T1000 (cell line): ENCODE measurements at regions not wholly inside any gene's neighbourhood (a gene's known extent, or its start where the extent isn't known, plus 50 kb on each side); places are given as distances from the start of the nearest gene placed in this dataset.
"Not testable (repeated sequence)": the region's sequence is repeated elsewhere in the genome, so short reads cannot be mapped to it uniquely, and the experiment has no call there.

Source experiments
- DNase-seq: peaks from one replicate; lab custom pipeline; 2025; ENCODE audit warnings: mixed read lengths; lab: John Stamatoyannopoulos, UW

DNA sequence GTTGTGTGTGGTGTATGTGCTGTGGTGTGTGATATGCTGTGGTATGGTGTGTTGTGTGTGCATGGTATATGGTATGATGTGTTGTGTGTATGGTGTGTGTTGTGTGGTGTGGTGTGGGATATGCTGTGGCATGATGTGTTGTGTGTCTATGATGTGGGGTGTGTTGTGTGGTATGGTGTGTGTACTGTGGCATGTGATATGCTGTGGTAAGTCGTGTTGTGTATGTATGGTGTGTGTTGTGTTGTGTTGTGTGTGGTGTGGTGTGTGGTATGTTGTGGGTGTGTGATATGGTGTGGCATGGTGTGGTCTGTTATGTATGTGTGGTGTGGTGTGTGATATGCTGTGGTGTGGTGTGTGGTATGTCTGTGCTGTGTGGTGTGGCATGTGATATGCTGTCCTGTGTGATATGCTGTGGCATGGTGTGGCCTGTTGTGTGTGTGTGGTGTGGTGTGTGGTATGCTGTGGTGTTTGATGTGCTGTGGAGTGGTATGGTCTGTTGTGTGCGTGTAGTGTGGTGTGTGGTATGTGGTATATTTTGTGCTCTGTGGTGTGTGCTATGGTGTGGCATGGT lies 318.0 kb downstream of the PTPRU start:
- DNase-seq = no peak

GRCh38 chr1:29551123-29551936 lies 315.0 kb downstream of the PTPRU start:
- no peak for DNase-seq

GRCh38 chr1:29550119-29550841 lies 314.0 kb downstream of the PTPRU start:
- DNase-seq = no peak

DNA sequence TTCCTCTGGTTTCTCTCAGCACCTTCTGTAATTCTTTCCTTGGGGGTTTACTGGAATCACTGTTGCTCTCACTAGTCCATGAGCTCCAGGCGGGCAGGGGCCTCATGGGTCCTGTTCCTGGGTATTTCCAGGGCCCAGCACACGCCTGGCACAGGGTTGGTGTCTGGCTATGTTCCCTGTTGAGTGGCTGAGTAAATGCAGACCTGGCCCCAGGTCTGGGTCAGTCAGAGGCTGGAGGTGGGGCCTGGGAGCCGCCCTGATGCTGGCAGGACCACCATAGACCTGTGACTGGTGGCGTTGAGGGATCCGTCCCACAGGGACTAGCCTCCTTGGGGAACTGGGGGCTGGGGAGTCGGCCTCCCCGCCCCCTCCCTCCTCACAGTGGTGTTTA lies 313.4 kb downstream of the PTPRU start:
- not testable (repeated sequence) for DNase-seq

DNA sequence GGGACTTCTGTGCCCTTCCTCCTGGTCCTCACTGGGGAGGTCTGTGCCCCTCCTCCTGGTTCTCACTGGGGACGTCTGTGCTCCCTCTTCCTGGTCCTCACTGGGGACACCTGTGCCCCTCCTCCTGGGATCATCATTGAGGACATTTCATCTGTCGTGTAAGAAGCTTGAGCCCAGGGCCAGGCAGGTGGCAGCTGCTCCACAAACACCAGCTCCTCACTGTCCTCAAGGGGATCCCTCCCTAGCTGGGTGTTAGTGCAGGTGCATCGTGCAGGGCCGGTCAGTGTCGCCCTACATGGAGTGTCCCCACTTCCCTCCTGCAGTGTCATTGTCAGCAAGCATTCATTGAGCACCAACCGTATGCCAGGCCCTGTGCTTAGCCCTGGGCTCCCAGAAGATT lies 312.7 kb downstream of the PTPRU start:
- DNase-seq = no peak

GRCh38 chr1:29548091-29548490 lies 311.8 kb downstream of the PTPRU start:
- no peak for DNase-seq

DNA sequence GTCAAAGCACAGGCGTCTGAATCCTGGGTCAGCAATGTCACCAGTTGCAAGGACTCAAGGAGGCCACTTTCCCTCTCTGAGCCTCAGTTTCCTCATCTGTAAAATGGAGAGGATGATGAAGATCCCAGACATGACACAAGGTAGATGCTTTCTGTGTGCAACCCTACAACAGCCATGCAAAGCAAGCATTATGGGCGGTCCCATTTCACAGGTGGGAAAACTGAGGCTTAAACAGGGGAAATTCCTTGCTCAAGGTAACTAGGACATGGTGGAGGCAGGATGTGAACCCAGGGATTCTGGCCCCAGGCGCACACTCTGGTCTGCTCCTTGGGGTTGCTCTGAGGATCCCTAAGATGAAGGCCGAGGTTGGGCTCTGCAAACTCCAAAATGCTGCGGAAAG lies 311.0 kb downstream of the PTPRU start:
- no peak for DNase-seq

DNA sequence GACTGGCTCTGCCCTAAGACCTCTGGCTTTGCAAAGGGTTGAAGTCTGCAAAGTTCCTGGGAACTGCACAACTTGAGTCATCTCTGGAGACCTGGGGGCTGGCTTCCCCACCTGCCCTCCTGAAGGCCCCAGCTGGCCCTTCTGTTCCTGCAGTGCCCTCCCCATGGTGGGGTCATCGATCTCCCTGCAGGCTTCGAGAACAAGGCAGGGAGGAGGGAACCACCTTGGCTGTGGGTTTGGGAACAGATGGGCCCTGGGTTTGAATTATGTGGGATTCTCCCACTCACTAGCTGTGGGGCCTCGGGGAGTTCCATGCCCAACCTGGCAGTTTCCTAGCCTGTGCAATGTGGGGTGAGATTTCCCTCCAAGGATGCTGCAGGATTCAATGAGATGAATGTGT lies 310.2 kb downstream of the PTPRU start:
- DNase-seq = no peak

- DNase-seq = no peak
Observed at GRCh38 chr1:29544406-29544805, 308.1 kb downstream of the PTPRU start.

DNA sequence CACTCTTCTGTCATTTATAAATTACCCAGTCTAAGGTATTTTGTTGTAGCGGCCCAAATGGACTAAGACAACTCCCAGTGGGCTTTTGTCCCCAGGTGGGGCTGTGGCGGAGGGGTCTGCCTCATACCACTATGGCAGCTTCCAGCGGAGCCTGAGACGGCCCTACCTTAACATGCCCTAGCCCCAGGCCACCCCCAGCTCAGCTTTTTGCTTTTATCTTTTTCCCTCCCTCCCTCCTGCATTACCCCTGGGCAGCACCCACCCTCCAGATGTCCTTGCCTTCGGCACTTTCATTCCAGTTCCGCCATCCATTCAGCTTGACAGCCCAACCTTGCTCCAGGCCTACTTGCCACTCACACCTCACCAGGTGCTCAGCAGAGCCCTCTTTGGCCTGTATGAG lies 307.3 kb downstream of the PTPRU start:
- DNase-seq = no peak

GRCh38 chr1:29542548-29542947 lies 306.2 kb downstream of the PTPRU start:
- no peak for DNase-seq

GRCh38 chr1:29541631-29542030 lies 305.3 kb downstream of the PTPRU start:
- no peak for DNase-seq

DNA sequence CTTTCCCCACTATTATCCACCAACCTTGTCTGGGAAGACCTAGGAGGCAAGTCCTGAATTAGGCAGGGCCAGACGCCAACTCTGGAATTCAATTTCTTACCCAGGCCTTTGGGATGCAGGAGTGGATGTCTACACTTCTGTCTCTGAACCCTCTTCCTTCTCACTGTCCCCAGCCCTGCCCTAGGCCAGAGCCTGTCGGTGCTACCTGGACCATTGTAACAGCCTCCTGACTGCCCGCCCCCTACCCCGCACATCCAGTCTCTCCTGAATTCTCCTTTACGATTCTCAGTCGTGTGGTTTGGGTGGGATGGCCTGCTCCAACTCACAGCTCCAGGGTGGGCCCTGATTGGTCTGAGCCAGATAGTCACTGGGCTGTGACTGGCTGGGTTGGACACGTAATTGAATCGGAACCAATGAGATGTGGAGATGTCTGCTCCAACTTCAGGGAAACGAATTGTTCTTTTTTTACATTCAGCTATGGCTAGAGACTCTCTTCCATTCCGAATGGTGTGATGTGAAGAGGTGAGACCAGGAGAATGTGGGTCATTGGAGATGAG lies 304.6 kb downstream of the PTPRU start:
- DNase-seq = no peak

GRCh38 chr1:29539971-29540370 lies 303.6 kb downstream of the PTPRU start:
- DNase-seq = no peak

DNA sequence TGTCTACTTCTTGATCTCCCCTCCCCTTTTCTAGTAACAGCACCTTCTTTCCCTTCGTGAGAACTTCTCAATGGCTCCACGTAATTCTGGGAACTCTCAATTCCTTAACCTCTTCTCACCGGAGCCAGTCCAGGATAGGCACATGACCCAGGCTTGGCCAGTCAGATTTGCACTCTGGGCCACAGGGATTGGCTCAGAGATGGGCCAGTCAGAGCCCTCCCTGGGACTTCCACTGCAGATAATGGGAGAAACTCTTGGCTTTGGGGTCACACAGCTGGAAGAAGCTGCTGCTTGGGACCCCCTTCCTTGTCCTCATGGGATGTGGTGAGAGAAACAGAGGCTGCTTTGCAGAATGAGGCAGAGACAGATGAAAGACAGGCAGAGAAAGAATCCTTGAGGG lies 302.3 kb downstream of the PTPRU start:
- no peak for DNase-seq

GRCh38 chr1:29532751-29533150 lies 296.4 kb downstream of the PTPRU start:
- no peak for DNase-seq

DNA sequence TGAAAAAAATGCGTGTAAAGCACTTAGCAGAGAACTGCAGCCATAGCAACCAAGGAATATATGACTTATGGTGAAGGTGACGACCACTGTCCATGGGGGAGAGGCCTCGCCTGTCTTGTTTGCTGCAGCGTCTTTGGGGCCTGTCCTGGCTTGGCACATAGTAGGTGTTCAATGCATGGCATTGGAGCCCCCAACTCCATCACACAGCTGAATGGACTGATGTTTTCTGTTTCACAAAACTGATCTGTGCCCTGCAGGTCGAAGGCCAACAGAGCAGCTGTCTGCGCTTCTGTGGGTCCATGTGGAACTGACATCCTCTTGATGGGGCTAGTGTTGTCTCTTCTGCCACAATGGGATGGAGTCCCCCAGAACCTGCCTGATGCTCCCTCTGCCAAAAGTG lies 296.0 kb downstream of the PTPRU start:
- no peak for DNase-seq

- no peak for DNase-seq
Observed at GRCh38 chr1:29531596-29531995, 295.3 kb downstream of the PTPRU start.

- no peak for DNase-seq
Observed at GRCh38 chr1:29529677-29530278, 293.5 kb downstream of the PTPRU start.

DNA sequence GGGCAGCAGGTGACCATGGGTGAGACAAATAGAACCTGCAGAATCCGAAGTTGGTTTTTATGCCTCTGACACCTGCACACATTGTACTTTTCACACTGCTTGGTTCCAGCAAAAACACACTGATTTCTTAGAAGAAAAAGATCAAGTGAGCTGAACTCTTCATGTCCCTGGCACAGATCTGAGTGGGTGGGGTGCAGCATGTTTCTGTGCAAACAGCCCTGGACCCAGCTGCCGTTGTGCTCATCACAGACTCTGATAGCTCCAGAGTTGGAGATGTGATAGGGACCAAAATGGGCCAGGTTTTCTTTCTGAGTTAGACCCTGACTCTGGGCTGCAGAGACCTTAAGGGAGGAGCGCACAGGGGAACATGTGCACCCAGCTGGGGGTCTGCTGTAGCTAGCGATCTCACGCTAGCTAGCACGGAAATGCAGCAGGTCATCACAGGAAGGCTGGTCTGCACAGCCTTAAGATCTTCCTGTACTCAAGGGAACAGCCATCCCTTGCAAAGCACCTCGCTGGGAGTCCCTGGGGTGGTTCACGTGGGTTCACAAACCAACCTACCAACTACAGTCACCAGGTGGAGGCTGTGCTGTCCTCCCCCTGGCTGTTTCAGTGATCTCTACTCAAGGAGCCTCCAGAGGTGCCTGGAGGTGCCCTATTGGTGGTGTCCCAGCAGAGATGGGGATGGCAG lies 291.1 kb downstream of the PTPRU start:
- DNase-seq = no peak

GRCh38 chr1:29525941-29526340 lies 289.6 kb downstream of the PTPRU start:
- DNase-seq = no peak
